Activated CD4-positive, alpha-beta memory T cell treated with anti-CD3 and anti-CD28 coated beads for 36 hours (primary cell): ENCODE measurements at regions not wholly inside any gene's neighbourhood (a gene's known extent, or its start where the extent isn't known, plus 50 kb on each side); places are given as distances from the start of the nearest gene placed in this dataset.
"Not testable (repeated sequence)": the region's sequence is repeated elsewhere in the genome, so short reads cannot be mapped to it uniquely, and the experiment has no call there.

ENCODE experiments used
- CTCF ChIA-PET: fragments of 350-600 bp; sonication (Branson Sonifier 250); formaldehyde crosslinking; loops from one replicate; lab custom pipeline; 2021; ENCODE audit warnings: antibody characterized with exemption, inconsistent platforms; lab: Charles Lee
- POLR2A ChIA-PET: fragments of 350-600 bp; sonication (Branson Sonifier 250); formaldehyde crosslinking; loops from one replicate; lab custom pipeline; 2021; ENCODE audit warnings: antibody characterized with exemption; lab: Charles Lee
- DNase-seq: peaks from one replicate; pipeline ENCODE4 v3.0.0-alpha.2; 2020
- H3K27ac Mint-ChIP-seq: one replicate; pipeline ENCODE4 v1.8.0; 2021; ENCODE audit warnings: mixed read lengths
- H3K27me3 Mint-ChIP-seq: one replicate; pipeline ENCODE4 v1.8.0; 2021; ENCODE audit warnings: mixed read lengths
- H3K36me3 Mint-ChIP-seq: one replicate; pipeline ENCODE4 v1.8.0; 2021; ENCODE audit warnings: mixed read lengths
- H3K4me1 Mint-ChIP-seq: one replicate; pipeline ENCODE4 v1.8.0; 2021; ENCODE audit warnings: low read depth, mixed read lengths
- H3K4me3 Mint-ChIP-seq: one replicate; pipeline ENCODE4 v1.8.0; 2021; ENCODE audit warnings: mild to moderate bottlenecking, mixed read lengths
- H3K9me3 Mint-ChIP-seq: one replicate; pipeline ENCODE4 v1.8.0; 2021; ENCODE audit warnings: mixed read lengths
- intact Hi-C: fragments of 100-400 bp; cut with micrococcal nuclease; formaldehyde crosslinking; loops from one replicate; pipeline ENCODE4 v1.15.1; 2023

DNA sequence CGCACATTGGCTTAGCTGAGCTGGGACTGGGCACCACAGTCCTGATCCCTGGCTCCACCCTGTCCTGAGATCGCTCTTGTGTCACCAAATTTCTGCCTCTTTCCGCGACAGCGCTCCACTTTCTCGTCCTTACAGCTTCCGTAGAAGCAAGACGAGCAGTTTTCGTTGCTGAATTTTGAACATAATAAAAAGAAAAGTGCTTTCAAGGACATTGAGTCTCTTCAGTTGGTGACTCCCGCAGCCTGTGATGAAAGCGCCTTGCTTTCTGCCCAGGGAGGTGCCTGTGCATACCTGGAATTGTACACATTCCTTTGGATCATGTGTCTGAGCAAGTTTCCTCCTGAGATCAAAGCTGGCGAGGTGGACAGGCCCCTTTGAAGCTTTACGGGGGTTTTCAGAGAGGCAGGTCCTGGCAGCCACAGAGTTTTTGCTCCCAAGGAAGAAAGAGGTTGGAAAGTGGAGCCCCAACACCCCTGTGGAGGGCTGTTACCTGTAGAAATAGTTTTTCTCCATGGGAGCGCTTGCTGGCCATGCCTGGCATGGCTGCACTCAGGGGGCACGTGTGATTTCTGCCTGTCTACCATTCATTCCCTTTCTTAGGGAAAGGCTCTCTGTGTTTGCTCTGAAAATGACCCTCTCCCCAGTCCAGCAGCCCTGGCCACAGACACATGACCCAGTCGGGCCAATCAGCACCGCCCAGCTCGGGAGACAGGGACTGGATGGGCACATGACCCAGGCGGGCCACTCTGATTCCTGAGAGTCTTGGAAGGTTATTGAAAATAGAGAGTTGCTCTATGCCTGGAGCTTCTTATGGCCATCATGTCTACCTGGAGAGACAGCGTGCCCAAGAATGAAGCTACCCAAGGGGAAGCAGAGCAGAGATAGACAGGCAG, 115.6 kb upstream of the OTOS start:
- CTCF ChIA-PET: interaction anchor here (1.0 kb wide), 1 partner anchor 183 kb away, joined by 3 read pairs; no protein-coding TSS in a partner anchor
- Mint-ChIP-seq H3K4me3 (no peak overlapping the region), H3K27me3 (peaks cover 4% of the 10 kb centered on the region), H3K36me3 (no peaks in the 10 kb centered on the region), H3K9me3 (peaks cover 1% of the 10 kb centered on the region), H3K27ac (no peak overlapping the region), H3K4me1 (no peaks in the 10 kb centered on the region)
- DNase-seq: no peak
- intact Hi-C loops: no loop called here
- POLR2A ChIA-PET: no interaction called here

DNA sequence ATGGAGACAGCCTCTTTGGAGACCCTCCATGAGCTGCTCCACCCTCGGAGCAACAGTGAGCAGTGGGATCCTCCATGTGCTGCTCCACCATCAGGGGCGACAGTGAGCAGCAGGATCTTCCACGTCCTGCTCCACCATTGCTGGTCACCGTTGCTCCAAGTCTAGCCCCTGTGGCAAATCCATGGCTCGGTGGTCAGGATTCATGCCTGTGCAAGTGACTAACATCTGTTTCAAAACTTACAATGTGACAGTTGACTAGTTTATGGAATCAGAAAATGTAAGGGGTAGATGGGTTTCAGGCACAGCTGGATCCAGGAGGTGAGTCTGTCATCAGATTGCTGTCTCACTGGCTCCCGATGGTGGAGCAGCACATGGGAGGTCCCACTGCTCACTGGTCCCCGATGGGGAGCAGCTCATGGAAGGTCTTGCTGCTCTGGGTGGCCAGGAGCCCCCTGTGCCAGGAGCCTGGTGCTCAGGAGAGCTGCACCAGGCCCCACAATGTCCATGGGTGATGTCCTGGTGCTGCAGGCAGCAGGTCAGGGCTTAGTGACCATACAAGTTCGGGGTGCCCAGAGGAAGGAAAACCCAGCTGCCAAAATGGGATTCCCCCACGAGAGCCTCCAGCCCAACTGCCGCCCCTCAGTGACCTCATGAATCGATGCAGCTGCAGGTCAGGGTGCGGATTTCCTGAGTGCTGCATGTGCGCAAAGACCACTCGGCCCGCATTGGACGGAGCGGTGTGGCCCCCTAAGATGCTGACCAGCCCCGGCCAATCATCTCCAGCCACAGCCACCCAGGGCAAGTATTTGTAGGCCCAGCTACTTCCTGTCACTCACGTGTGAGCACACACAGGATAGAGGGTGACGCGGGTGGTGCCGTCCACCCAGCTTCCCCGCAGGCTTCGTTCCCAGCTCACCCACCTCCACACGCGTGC, 116.5 kb upstream of the OTOS start:
- POLR2A ChIA-PET: no interaction called here
- peaks cover 4% of the 10 kb centered on the region for H3K27me3 Mint-ChIP-seq
- intact Hi-C loops: no loop called here
- DNase-seq: no peak
- H3K4me1 Mint-ChIP-seq: no peaks in the 10 kb centered on the region
- no peak overlapping the region for H3K4me3 Mint-ChIP-seq
- CTCF ChIA-PET: no interaction called here
- no peak overlapping the region for H3K27ac Mint-ChIP-seq
- H3K9me3 Mint-ChIP-seq: peaks cover 7% of the 10 kb centered on the region
- H3K36me3 Mint-ChIP-seq: no peaks in the 10 kb centered on the region

DNA sequence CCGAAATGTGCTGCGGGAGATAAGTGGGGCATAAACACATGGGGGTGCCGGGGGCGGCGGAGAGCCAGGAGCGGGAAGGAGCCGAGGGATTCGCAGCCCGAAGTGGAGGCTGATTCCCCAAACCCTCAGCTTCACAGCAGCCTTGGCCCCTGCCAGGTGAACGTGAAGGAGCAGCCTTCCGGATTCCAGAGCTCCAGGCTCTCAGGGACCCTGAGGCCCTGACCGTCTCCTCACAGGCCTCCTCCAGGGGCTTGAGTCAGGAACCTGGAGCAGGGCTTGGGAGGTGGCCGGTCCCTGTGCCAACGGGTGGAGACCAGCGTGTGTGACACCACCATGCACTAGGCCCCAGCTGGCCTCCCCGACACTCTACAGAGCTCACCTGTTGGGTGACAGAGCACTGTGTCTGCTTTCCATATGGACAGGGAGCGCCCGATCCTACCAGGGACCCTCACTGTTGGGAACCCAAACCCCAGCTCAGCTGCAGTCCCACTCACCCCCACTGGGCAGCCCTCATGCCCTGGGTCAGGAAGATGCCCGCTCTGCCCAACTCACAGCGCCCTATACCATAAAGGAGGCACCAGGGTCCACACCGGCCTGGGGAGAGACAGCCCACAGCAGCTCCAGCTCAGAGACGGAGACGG, 117.6 kb upstream of the OTOS start:
- DNase-seq: no peak
- Mint-ChIP-seq H3K36me3 (no peaks in the 10 kb centered on the region), H3K27me3 (peaks cover 4% of the 10 kb centered on the region), H3K27ac (no peak overlapping the region), H3K4me3 (no peak overlapping the region), H3K4me1 (no peaks in the 10 kb centered on the region), H3K9me3 (peaks cover 16% of the 10 kb centered on the region)
- ChIA-PET CTCF (no interaction called here), POLR2A (no interaction called here)
- intact Hi-C loops: no loop called here

GRCh38 chr2:240258685-240259084, 118.2 kb upstream of the OTOS start:
- no peak overlapping the region for H3K27ac Mint-ChIP-seq
- no peaks in the 10 kb centered on the region for H3K36me3 Mint-ChIP-seq
- H3K27me3 Mint-ChIP-seq: peaks cover 6% of the 10 kb centered on the region
- DNase-seq: no peak
- H3K4me1 Mint-ChIP-seq: no peaks in the 10 kb centered on the region
- no peak overlapping the region for H3K4me3 Mint-ChIP-seq
- peaks cover 22% of the 10 kb centered on the region for H3K9me3 Mint-ChIP-seq
- ChIA-PET POLR2A (no interaction called here), CTCF (no interaction called here)
- intact Hi-C loops: no loop called here

GRCh38 chr2:240259201-240259923, 118.9 kb upstream of the OTOS start:
- Mint-ChIP-seq H3K4me1 (no peaks in the 10 kb centered on the region), H3K36me3 (no peaks in the 10 kb centered on the region), H3K27me3 (peaks cover 6% of the 10 kb centered on the region), H3K9me3 (peaks cover 27% of the 10 kb centered on the region), H3K27ac (no peak overlapping the region), H3K4me3 (no peak overlapping the region)
- ChIA-PET POLR2A (no interaction called here), CTCF (no interaction called here)
- intact Hi-C loops: no loop called here
- no peak for DNase-seq

GRCh38 chr2:240259924-240260529, 119.6 kb upstream of the OTOS start:
- peaks cover 5% of the 10 kb centered on the region for H3K27me3 Mint-ChIP-seq
- intact Hi-C loops: no loop called here
- CTCF ChIA-PET: no interaction called here
- H3K27ac Mint-ChIP-seq: no peak overlapping the region
- no peaks in the 10 kb centered on the region for H3K36me3 Mint-ChIP-seq
- no peak for DNase-seq
- no peaks in the 10 kb centered on the region for H3K4me1 Mint-ChIP-seq
- H3K9me3 Mint-ChIP-seq: peaks cover 27% of the 10 kb centered on the region
- no peak overlapping the region for H3K4me3 Mint-ChIP-seq
- POLR2A ChIA-PET: no interaction called here

DNA sequence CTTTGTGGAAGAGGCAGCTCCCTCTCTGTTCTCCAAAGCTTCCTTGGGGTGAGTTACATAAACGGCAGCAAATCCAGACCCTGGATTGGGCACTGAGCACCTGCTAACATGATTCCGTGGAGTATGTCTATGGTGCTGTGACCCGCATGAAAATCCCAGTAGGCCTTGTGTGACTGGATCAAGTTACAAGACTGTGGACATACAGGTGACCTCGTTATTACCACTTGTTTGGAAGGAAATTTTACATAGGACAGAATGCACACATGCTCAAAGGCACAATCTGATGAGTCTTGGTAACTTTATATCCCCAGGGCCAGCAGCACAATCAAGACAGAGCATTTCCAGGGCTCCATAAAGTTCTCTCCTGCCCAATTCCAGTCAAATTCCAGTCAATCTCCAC, 120.2 kb upstream of the OTOS start:
- Mint-ChIP-seq H3K9me3 (peaks cover 27% of the 10 kb centered on the region), H3K4me3 (no peak overlapping the region), H3K27ac (no peak overlapping the region), H3K4me1 (no peaks in the 10 kb centered on the region), H3K27me3 (peaks cover 1% of the 10 kb centered on the region), H3K36me3 (no peaks in the 10 kb centered on the region)
- POLR2A ChIA-PET: no interaction called here
- intact Hi-C loops: no loop called here
- DNase-seq: no peak
- CTCF ChIA-PET: no interaction called here

DNA sequence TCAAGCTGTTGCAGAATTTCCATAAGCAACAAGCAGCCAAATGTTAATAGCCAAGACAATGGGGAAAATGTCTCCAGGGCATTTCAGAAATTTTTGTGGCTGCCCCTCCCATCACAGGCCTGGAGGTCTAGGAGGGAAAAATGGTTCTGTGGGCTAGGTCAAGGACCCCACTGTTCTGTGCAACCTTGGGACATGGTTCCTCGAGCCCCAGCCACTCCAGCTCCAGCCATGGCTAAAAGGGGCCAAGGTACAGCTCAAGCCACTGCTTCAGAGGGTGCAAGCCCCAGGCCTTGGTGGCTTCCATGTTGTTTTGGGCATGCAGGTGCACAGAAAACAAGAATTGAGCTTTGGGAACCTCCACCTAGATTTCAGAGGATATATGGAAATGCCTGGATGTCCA, 122.1 kb upstream of the OTOS start:
- H3K4me3 Mint-ChIP-seq, CTCF ChIA-PET: not testable (repeated sequence)

DNA sequence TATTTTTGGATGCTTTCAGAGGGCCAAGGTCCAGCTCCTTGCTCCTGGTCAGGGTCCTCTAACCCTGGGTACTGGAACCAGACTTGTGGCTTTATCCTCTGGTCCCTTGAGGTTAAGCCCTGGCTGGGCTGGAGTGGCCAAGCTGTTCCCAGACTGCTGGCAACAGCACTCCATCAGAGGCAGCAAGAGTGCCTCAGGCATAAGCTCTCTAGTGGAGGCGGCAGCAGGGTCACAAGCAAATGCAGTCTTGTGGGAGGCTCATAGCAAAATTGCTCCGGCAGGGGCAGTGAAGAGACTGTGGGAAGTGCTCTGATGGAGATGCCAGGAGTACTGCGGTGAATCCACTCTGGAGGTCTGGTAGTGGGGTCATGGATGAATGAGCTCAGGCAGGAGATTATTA, 128.9 kb upstream of the OTOS start:
- H3K9me3 Mint-ChIP-seq: peaks cover 9% of the 10 kb centered on the region
- H3K4me3 Mint-ChIP-seq: no peak overlapping the region
- H3K4me1 Mint-ChIP-seq: no peaks in the 10 kb centered on the region
- ChIA-PET POLR2A (no interaction called here), CTCF (interaction anchor here (1.0 kb wide), 1 partner anchor 37 kb away, joined by 3 read pairs; no protein-coding TSS in a partner anchor)
- H3K27me3 Mint-ChIP-seq: peaks cover 45% of the 10 kb centered on the region
- intact Hi-C loops: no loop called here
- peaks cover 2% of the 10 kb centered on the region for H3K36me3 Mint-ChIP-seq
- H3K27ac Mint-ChIP-seq: no peak overlapping the region
- no peak for DNase-seq

More for the DNA sequence above, 122.1 kb upstream of the OTOS start:
- H3K36me3 Mint-ChIP-seq, H3K27me3 Mint-ChIP-seq, POLR2A ChIA-PET, H3K27ac Mint-ChIP-seq, H3K4me1 Mint-ChIP-seq, intact Hi-C loops, DNase-seq: not testable (repeated sequence)
- H3K9me3 Mint-ChIP-seq: peaks cover 27% of the 10 kb centered on the region

- intact Hi-C loops: no loop called here
- POLR2A ChIA-PET: no interaction called here
- H3K9me3 Mint-ChIP-seq: peaks cover 9% of the 10 kb centered on the region
- no peak overlapping the region for H3K27ac Mint-ChIP-seq
- peaks cover 50% of the 10 kb centered on the region for H3K27me3 Mint-ChIP-seq
- no peak overlapping the region for H3K4me3 Mint-ChIP-seq
- DNase-seq: no peak
- CTCF ChIA-PET: interaction anchor here (0.7 kb wide), 1 partner anchor 160 kb away, joined by 3 read pairs; no protein-coding TSS in a partner anchor
- peaks cover 2% of the 10 kb centered on the region for H3K36me3 Mint-ChIP-seq
- H3K4me1 Mint-ChIP-seq: no peaks in the 10 kb centered on the region
These were observed 129.4 kb upstream of the OTOS start for GRCh38 chr2:240269886-240270285.

- Mint-ChIP-seq H3K27me3 (peaks cover 62% of the 10 kb centered on the region), H3K27ac (no peak overlapping the region), H3K36me3 (peaks cover 2% of the 10 kb centered on the region), H3K9me3 (peaks cover 9% of the 10 kb centered on the region), H3K4me1 (no peaks in the 10 kb centered on the region), H3K4me3 (no peak overlapping the region)
- ChIA-PET CTCF (no interaction called here), POLR2A (no interaction called here)
- no peak for DNase-seq
- intact Hi-C loops: no loop called here
These were observed 131.4 kb upstream of the OTOS start for GRCh38 chr2:240271716-240272341.
